Lung (tissue), 11 donors: ENCODE measurements at regions not wholly inside any gene's neighbourhood (a gene's known extent, or its start where the extent isn't known, plus 50 kb on each side); places are given as distances from the start of the nearest gene placed in this dataset.

Source experiments
- ATAC-seq: fragments of 200-7000 bp; cut with Tn5 transposase; one replicate; pipeline ENCODE4 v1.9.1; 2020; ENCODE audit warnings: moderate number of reproducible peaks; ENCODE audit not compliant: insufficient read depth, low FRiP score
- DNase-seq, 3 donors: peaks; one replicate each; pipeline ENCODE4 v3.0.0-alpha.2; 2013 to 2017
- H3K27ac ChIP-seq, 2 donors: one replicate each; pipeline ENCODE4 v1.5.1; 2013; ENCODE audit warnings: mild to moderate bottlenecking in 2 of 2, moderate library complexity in 2 of 2, control low read depth in 1 of 2, inconsistent platforms in 1 of 2, low read depth in 1 of 2, low read length in 1 of 2
- H3K27me3 ChIP-seq, 3 donors: one replicate each; pipeline ENCODE4 v1.5.1; 2013; ENCODE audit warnings: low read length in 2 of 3; ENCODE audit not compliant: control insufficient read depth in 3 of 3, insufficient read depth in 3 of 3
- H3K36me3 ChIP-seq, 4 donors: one replicate each; pipeline ENCODE4 v1.5.1; 2013; ENCODE audit warnings: low read length in 4 of 4, mild to moderate bottlenecking in 1 of 4, moderate library complexity in 1 of 4; ENCODE audit not compliant: control insufficient read depth in 4 of 4, insufficient read depth in 4 of 4
- H3K4me1 ChIP-seq, 5 donors: one replicate each; pipeline ENCODE4 v1.5.1; 2013; ENCODE audit warnings: low read length in 5 of 5, mild to moderate bottlenecking in 2 of 5, moderate library complexity in 1 of 5; ENCODE audit not compliant: control insufficient read depth in 5 of 5, insufficient read depth in 5 of 5
- H3K4me3 ChIP-seq: one replicate; pipeline ENCODE4 v1.5.1; 2013; ENCODE audit warnings: mild to moderate bottlenecking, control low read depth, moderate library complexity
- H3K9ac ChIP-seq, 2 donors: one replicate each; pipeline ENCODE4 v1.5.1; 2013; ENCODE audit warnings: low read length in 2 of 2, control low read depth in 1 of 2; ENCODE audit not compliant: insufficient read depth in 1 of 2
- H3K9me3 ChIP-seq, 4 donors: one replicate each; pipeline ENCODE4 v1.5.1; 2013; ENCODE audit warnings: low read length in 3 of 4, mild to moderate bottlenecking in 1 of 4, moderate library complexity in 1 of 4; ENCODE audit not compliant: control insufficient read depth in 4 of 4, insufficient read depth in 3 of 4
- WGBS, 2 donors: extraction: QIAGEN DNeasy Blood & Tissue Kit; methylation state at CpG; one replicate each; pipeline ENCODE4 v1.1.7; 2013; 5-methylcytosine and 5-hydroxymethylcytosine counted together
- TF ChIP-seq, protein P1 (sequence below): IDR thresholded peaks from 2 replicates; pipeline ENCODE4 v1.5.1; 2012; ENCODE audit warnings: mild to moderate bottlenecking; ENCODE audit errors: control extremely low read depth, extremely low read depth
- donor health status: control.
- donor health status: control.
- donor health status: Bipolar disorder and iron deficiency.
- donor health status: healthy.
- donor health status: DM: yes; HTN: yes; CAD: no.

DNA sequence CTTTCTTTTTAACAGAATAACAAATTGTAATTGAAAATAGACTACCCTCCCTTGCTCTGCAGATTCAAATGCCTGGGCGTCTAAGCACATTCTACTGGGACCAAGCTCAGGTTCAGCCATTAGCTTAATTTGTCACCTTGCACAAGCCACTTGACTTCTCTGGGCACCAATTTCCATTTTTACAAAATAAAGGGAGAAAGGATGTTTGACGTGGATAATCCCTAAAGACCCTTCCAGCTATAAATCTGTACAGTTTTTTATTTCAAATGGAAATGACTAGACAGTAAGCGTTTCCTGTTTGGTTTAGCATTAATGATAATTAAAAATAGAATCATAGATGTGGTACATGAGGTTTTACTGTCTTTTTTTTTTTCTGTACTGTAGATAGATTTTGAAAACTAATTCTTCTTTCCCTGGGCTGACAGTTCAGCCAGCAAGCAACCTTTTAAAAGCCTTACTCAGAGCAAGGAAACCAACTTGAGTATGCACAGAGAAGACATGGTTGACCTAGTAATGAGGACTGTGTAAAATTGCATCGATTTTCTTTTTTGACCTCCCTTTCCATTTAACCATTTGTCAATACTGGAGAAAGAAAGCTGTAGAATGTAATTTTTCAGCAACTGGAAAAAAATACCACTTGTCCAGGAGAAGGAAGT is 1329.5 kb upstream of the CDH8 start:
- Histone ChIP-seq H3K27ac (no peak overlapping the region), H3K27me3 (no peaks in the 10 kb centered on the region), H3K4me1 (peaks cover 0 to 3% (median 0%) of the 10 kb centered on the region in 5 donors), H3K4me3 (no peak overlapping the region), H3K9ac (no peak overlapping the region), H3K36me3 (no peaks in the 10 kb centered on the region), H3K9me3 (no peaks in the 10 kb centered on the region)
- TF ChIP-seq, protein P1, sequence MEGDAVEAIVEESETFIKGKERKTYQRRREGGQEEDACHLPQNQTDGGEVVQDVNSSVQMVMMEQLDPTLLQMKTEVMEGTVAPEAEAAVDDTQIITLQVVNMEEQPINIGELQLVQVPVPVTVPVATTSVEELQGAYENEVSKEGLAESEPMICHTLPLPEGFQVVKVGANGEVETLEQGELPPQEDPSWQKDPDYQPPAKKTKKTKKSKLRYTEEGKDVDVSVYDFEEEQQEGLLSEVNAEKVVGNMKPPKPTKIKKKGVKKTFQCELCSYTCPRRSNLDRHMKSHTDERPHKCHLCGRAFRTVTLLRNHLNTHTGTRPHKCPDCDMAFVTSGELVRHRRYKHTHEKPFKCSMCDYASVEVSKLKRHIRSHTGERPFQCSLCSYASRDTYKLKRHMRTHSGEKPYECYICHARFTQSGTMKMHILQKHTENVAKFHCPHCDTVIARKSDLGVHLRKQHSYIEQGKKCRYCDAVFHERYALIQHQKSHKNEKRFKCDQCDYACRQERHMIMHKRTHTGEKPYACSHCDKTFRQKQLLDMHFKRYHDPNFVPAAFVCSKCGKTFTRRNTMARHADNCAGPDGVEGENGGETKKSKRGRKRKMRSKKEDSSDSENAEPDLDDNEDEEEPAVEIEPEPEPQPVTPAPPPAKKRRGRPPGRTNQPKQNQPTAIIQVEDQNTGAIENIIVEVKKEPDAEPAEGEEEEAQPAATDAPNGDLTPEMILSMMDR, result no peak
- 54 to 57% methylated on average over 4 of the region's 4 CpGs for WGBS, 2 donors
- ATAC-seq (no peak), DNase-seq (no peak)

DNA sequence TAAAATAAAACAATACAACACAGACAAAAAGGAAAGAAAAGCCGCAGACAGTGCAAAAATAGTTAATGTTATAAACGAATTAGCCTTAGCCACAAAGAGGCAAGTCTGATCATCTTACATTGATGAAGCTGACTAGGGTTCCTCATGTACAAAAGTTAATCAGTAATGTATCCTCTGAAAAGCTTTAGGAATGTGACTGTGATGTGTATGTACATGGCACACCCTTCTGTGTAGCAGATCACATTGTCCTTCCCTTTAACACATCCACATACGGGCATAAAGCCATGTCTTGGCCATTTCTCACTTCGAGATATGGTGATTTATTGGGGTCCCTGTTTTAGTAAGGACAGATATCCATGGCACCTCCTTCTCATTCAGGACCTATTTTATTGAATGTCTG is 1327.5 kb upstream of the CDH8 start:
- H3K4me3 ChIP-seq, result no peak overlapping the region
- H3K9me3 ChIP-seq, result no peaks in the 10 kb centered on the region
- no peak overlapping the region for H3K9ac ChIP-seq
- no peaks in the 10 kb centered on the region for H3K27me3 ChIP-seq
- no peak for DNase-seq
- H3K27ac ChIP-seq, result no peak overlapping the region
- ATAC-seq, result no peak
- TF ChIP-seq, protein P1, result no peak
- peaks cover 0 to 3% (median 0%) of the 10 kb centered on the region in 5 donors for H3K4me1 ChIP-seq
- no peaks in the 10 kb centered on the region for H3K36me3 ChIP-seq
- WGBS, 2 donors, result 64 to 80% methylated on average over 4 of the region's 4 CpGs

DNA sequence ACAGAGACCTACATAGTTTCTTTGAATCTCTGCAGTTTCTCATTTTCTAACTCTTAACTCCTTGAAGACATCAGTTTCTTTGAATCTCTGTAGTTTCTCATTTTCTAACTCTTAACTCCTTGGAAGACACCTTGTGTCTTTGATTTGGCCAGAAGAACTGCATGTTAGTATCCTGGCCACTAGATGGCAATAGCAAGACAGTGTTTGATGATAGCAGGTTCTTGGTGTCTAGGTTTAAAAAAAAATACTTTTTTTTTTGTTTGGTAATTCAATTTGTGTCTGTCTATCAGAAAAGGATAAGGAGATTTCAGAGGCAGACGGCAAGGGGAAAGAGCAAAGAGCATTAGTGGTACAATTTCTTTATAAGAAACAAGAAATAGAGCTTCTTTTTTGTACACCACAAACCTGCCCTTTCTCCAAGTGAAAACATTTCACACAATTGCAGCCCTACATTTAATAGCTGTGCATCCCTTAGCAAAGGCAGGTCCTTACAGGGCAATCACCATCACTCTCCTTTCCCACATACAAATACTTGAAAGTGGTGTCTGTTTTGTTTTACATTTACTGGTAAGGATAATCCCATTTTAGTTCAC is 1324.9 kb upstream of the CDH8 start:
- peak; percentile 16 to 76 (median 69) for DNase-seq
- Histone ChIP-seq H3K36me3 (no peaks in the 10 kb centered on the region), H3K4me1 (peaks cover 0 to 3% (median 0%) of the 10 kb centered on the region in 5 donors), H3K27ac (no peak overlapping the region), H3K4me3 (no peak overlapping the region), H3K9me3 (no peaks in the 10 kb centered on the region), H3K27me3 (no peaks in the 10 kb centered on the region), H3K9ac (no peak overlapping the region)
- TF ChIP-seq, protein P1, result peak; percentile 13
- no peak for ATAC-seq
- WGBS, 2 donors, result 0% methylated on average over 1 of the region's 1 CpG
